ENCODE measurements at regions not wholly inside any gene's neighbourhood (a gene's known extent, or its start where the extent isn't known, plus 50 kb on each side); places are given as distances from the start of the nearest gene placed in this dataset.
"Not testable (repeated sequence)": the region's sequence is repeated elsewhere in the genome, so short reads cannot be mapped to it uniquely, and the experiment has no call there.

GRCh38 chr2:18267501-18267900, 293.0 kb downstream of the RDH14 start:
- Histone ChIP-seq H3K4me3 (ENCODE audit: low read length) (no peak overlapping the region), H3K27ac (ENCODE audit: low read length) (no peak overlapping the region), H3K9me3 (ENCODE audit: control insufficient read depth, low read depth, low read length) (peaks cover 5% of the 10 kb centered on the region), H3K27me3 (ENCODE audit: control insufficient read depth, insufficient read depth, low read length) (no peaks in the 10 kb centered on the region), H3K4me1 (ENCODE audit: control insufficient read depth, insufficient read depth, low read length) (no peaks in the 10 kb centered on the region), H3K36me3 (ENCODE audit: control insufficient read depth, insufficient read depth, low read length) (no peaks in the 10 kb centered on the region)
- WGBS (ENCODE audit: insufficient coverage, low lambda C conversion rate) = no CpG with 5 or more reads among the region's 1 CpG
- DNase-seq = no peak

- not testable (repeated sequence) for H3K4me1 ChIP-seq (ENCODE audit: control insufficient read depth, insufficient read depth, low read length); H3K36me3 ChIP-seq (ENCODE audit: control insufficient read depth, insufficient read depth, low read length); H3K9me3 ChIP-seq (ENCODE audit: control insufficient read depth, low read depth, low read length); H3K27ac ChIP-seq (ENCODE audit: low read length); H3K4me3 ChIP-seq (ENCODE audit: low read length); DNase-seq; H3K27me3 ChIP-seq (ENCODE audit: control insufficient read depth, insufficient read depth, low read length)
- WGBS (ENCODE audit: insufficient coverage, low lambda C conversion rate) = no CpG with 5 or more reads among the region's 8 CpGs
These were observed 293.8 kb downstream of the RDH14 start for GRCh38 chr2:18266699-18267098.

- 44% methylated on average over 2 of the region's 7 CpGs for WGBS (ENCODE audit: insufficient coverage, low lambda C conversion rate)
- Histone ChIP-seq H3K4me3 (ENCODE audit: low read length) (no peak overlapping the region), H3K27me3 (ENCODE audit: control insufficient read depth, insufficient read depth, low read length) (no peaks in the 10 kb centered on the region), H3K9me3 (ENCODE audit: control insufficient read depth, low read depth, low read length) (no peaks in the 10 kb centered on the region), H3K36me3 (ENCODE audit: control insufficient read depth, insufficient read depth, low read length) (no peaks in the 10 kb centered on the region), H3K27ac (ENCODE audit: low read length) (no peak overlapping the region), H3K4me1 (ENCODE audit: control insufficient read depth, insufficient read depth, low read length) (no peaks in the 10 kb centered on the region)
- no peak for DNase-seq
These were observed 294.6 kb downstream of the RDH14 start for GRCh38 chr2:18265614-18266586.

GRCh38 chr2:18262601-18263000, 297.9 kb downstream of the RDH14 start:
- no peak for DNase-seq
- no peak overlapping the region for H3K4me3 ChIP-seq (ENCODE audit: low read length)

DNA sequence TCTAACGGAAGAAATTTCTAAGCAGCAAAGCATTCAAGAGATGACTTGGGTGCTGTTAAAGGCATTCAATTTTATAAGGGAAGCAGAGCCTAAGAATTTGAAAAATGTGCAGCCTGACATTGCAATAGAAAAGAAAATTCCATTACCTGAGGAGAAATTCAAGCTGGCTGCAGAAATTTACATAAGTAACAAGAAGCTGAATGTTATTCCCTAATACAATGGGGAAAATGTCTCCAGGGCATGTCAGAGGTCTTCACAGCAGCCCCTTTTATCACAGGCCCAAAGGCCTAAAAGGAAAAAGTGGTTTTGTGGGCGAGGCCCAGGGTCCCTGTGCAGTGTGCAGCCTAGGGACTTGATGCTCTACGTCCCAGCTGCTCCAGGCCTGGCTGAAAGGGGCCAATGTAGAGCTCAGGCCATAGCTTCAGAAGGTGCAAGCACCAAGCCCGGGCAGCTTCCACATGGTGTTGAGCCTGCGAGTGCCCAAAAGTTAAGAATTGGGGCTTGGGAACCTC, 306.7 kb downstream of the RDH14 start:
- no peak for DNase-seq
- no peaks in the 10 kb centered on the region for H3K4me1 ChIP-seq (ENCODE audit: control insufficient read depth, insufficient read depth, low read length)
- no CpG with 5 or more reads among the region's 5 CpGs for WGBS (ENCODE audit: insufficient coverage, low lambda C conversion rate)

More at GRCh38 chr2:18262601-18263000, 297.9 kb downstream of the RDH14 start:
- H3K27ac ChIP-seq (ENCODE audit: low read length) = no peak overlapping the region
- H3K9me3 ChIP-seq (ENCODE audit: control insufficient read depth, low read depth, low read length) = no peaks in the 10 kb centered on the region
- H3K36me3 ChIP-seq (ENCODE audit: control insufficient read depth, insufficient read depth, low read length) = no peaks in the 10 kb centered on the region
- no peaks in the 10 kb centered on the region for H3K27me3 ChIP-seq (ENCODE audit: control insufficient read depth, insufficient read depth, low read length)
- WGBS (ENCODE audit: insufficient coverage, low lambda C conversion rate) = no CpG with 5 or more reads among the region's 4 CpGs
- H3K4me1 ChIP-seq (ENCODE audit: control insufficient read depth, insufficient read depth, low read length) = no peaks in the 10 kb centered on the region

GRCh38 chr2:18251486-18251885, 309.0 kb downstream of the RDH14 start:
- no peaks in the 10 kb centered on the region for H3K4me1 ChIP-seq (ENCODE audit: control insufficient read depth, insufficient read depth, low read length)
- no peak for DNase-seq
- no peaks in the 10 kb centered on the region for H3K9me3 ChIP-seq (ENCODE audit: control insufficient read depth, low read depth, low read length)
- 100% methylated on average over 2 of the region's 2 CpGs for WGBS (ENCODE audit: insufficient coverage, low lambda C conversion rate)
- no peak overlapping the region for H3K4me3 ChIP-seq (ENCODE audit: low read length)
- no peaks in the 10 kb centered on the region for H3K27me3 ChIP-seq (ENCODE audit: control insufficient read depth, insufficient read depth, low read length)
- no peaks in the 10 kb centered on the region for H3K36me3 ChIP-seq (ENCODE audit: control insufficient read depth, insufficient read depth, low read length)
- no peak overlapping the region for H3K27ac ChIP-seq (ENCODE audit: low read length)

More for the DNA sequence above, 306.7 kb downstream of the RDH14 start:
- no peaks in the 10 kb centered on the region for H3K27me3 ChIP-seq (ENCODE audit: control insufficient read depth, insufficient read depth, low read length)
- no peak overlapping the region for H3K4me3 ChIP-seq (ENCODE audit: low read length)
- H3K36me3 ChIP-seq (ENCODE audit: control insufficient read depth, insufficient read depth, low read length) = no peaks in the 10 kb centered on the region
- no peaks in the 10 kb centered on the region for H3K9me3 ChIP-seq (ENCODE audit: control insufficient read depth, low read depth, low read length)
- no peak overlapping the region for H3K27ac ChIP-seq (ENCODE audit: low read length)

DNA sequence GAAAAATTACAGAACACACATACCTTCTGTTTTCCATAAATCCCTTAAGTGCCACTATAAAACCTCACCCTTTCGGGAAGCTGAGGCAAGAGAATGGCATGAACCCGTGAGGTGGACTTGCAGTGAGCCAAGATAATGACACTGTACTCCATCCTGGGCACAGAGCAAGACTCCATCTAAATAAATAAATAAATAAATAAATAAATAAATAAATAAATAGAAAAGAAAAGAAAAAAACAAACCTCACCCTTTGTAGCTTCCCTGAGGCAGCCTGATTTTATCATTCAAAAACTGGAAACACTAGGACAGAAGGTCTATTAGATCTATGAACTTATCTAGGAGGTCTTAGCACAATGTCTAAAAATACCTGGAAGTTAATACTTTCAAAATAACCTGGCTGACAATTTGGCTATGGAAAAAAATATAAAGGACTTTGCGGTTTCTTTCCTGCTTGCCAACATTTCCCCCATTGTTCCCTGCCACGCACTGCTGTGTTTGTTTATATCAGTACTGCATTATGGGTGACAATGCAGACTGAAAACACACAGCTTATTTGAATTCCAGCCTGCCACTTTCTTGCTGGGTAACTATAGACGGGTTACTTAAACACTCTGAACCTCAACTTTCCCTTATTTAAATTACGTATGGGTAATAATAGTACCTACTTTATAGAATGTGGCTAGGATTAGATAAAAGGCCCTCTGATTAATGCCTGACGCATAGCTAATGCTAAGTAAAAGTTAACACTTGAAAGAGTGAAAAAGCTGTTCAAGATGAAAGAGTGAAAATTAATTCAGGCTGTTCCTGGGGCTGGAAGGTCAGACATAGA, 313.0 kb downstream of the RDH14 start:
- 100% methylated on average over 2 of the region's 7 CpGs for WGBS (ENCODE audit: insufficient coverage, low lambda C conversion rate)
- DNase-seq = no peak

DNA sequence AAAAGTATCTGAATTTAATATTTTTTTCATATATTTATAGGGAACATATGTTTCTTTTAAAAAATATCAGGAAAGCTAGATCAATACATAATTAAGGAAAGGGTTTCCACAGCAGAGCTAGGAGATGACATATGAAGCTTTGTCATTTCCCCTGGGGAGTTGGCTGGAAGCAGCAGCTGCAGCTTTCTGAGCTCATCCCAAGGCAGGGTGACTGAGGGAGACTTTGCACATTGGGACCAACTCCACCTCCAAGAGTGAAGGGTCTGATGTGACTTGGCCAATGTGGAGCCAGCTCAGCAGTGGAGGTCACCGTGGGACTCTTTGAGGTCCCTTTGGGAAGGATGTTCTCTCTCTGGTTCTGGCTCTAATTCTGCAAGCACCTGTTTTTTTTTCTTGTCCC, 315.1 kb downstream of the RDH14 start:
- no CpG with 5 or more reads among the region's 1 CpG for WGBS (ENCODE audit: insufficient coverage, low lambda C conversion rate)

More for the DNA sequence above, 313.0 kb downstream of the RDH14 start:
- Histone ChIP-seq H3K4me3 (ENCODE audit: low read length) (no peak overlapping the region), H3K27ac (ENCODE audit: low read length) (no peak overlapping the region), H3K36me3 (ENCODE audit: control insufficient read depth, insufficient read depth, low read length) (no peaks in the 10 kb centered on the region), H3K27me3 (ENCODE audit: control insufficient read depth, insufficient read depth, low read length) (no peaks in the 10 kb centered on the region), H3K9me3 (ENCODE audit: control insufficient read depth, low read depth, low read length) (no peaks in the 10 kb centered on the region), H3K4me1 (ENCODE audit: control insufficient read depth, insufficient read depth, low read length) (no peaks in the 10 kb centered on the region)

GRCh38 chr2:18244845-18245244, 315.6 kb downstream of the RDH14 start:
- DNase-seq = no peak

More for the DNA sequence above, 315.1 kb downstream of the RDH14 start:
- Histone ChIP-seq H3K9me3 (ENCODE audit: control insufficient read depth, low read depth, low read length) (no peaks in the 10 kb centered on the region), H3K36me3 (ENCODE audit: control insufficient read depth, insufficient read depth, low read length) (no peaks in the 10 kb centered on the region), H3K27me3 (ENCODE audit: control insufficient read depth, insufficient read depth, low read length) (no peaks in the 10 kb centered on the region), H3K4me1 (ENCODE audit: control insufficient read depth, insufficient read depth, low read length) (no peaks in the 10 kb centered on the region), H3K4me3 (ENCODE audit: low read length) (no peak overlapping the region), H3K27ac (ENCODE audit: low read length) (no peak overlapping the region)
- DNase-seq = no peak

DNA sequence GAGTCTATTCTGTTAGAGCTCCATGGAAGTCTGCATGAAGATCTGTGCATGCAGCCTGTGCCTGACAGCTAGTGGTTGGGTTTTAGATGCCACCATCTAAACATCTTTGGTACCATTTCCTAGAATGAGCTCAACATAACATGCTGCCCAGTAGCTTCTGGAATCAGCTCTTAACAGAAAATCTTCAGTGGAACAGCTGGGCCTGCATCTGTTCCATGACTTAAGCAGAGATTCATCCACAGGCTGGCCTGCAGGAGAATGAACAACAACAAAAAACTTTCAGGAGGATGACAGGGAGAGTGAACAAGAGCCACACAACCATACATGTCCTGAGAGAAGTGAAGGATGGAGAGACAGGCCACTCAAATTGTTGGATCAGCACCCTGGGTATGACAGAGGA, 316.6 kb downstream of the RDH14 start:
- no peaks in the 10 kb centered on the region for H3K36me3 ChIP-seq (ENCODE audit: control insufficient read depth, insufficient read depth, low read length)
- no peak overlapping the region for H3K27ac ChIP-seq (ENCODE audit: low read length)
- H3K4me1 ChIP-seq (ENCODE audit: control insufficient read depth, insufficient read depth, low read length) = no peaks in the 10 kb centered on the region
- no peaks in the 10 kb centered on the region for H3K9me3 ChIP-seq (ENCODE audit: control insufficient read depth, low read depth, low read length)
- H3K27me3 ChIP-seq (ENCODE audit: control insufficient read depth, insufficient read depth, low read length) = no peaks in the 10 kb centered on the region
- DNase-seq = no peak
- no peak overlapping the region for H3K4me3 ChIP-seq (ENCODE audit: low read length)

More at GRCh38 chr2:18244845-18245244, 315.6 kb downstream of the RDH14 start:
- no CpG with 5 or more reads among the region's 2 CpGs for WGBS (ENCODE audit: insufficient coverage, low lambda C conversion rate)
- Histone ChIP-seq H3K4me1 (ENCODE audit: control insufficient read depth, insufficient read depth, low read length) (no peaks in the 10 kb centered on the region), H3K9me3 (ENCODE audit: control insufficient read depth, low read depth, low read length) (no peaks in the 10 kb centered on the region), H3K27ac (ENCODE audit: low read length) (no peak overlapping the region), H3K4me3 (ENCODE audit: low read length) (no peak overlapping the region), H3K27me3 (ENCODE audit: control insufficient read depth, insufficient read depth, low read length) (no peaks in the 10 kb centered on the region), H3K36me3 (ENCODE audit: control insufficient read depth, insufficient read depth, low read length) (no peaks in the 10 kb centered on the region)

Measured in large intestine (tissue), 3 donors.